HG02623 (cell line): ENCODE measurements at regions not wholly inside any gene's neighbourhood (a gene's known extent, or its start where the extent isn't known, plus 50 kb on each side); places are given as distances from the start of the nearest gene placed in this dataset.

Experiments used
- ATAC-seq: cut with Tn5 transposase; IDR thresholded peaks from one replicate; pipeline ENCODE4 v1.9.1; 2021; ENCODE audit warnings: moderate library complexity; ENCODE audit not compliant: unreplicated experiment

- ATAC-seq: no peak
Observed at GRCh38 chr5:133831491-133832224, 136.8 kb downstream of the C5orf15 start.

- no peak for ATAC-seq
Observed at GRCh38 chr5:133830911-133831310, 137.5 kb downstream of the C5orf15 start.

GRCh38 chr5:133830281-133830680 lies 138.1 kb downstream of the C5orf15 start:
- ATAC-seq: no peak

- no peak for ATAC-seq
Observed at GRCh38 chr5:133829786-133830185, 138.6 kb downstream of the C5orf15 start.

GRCh38 chr5:133828722-133829121 lies 139.7 kb downstream of the C5orf15 start:
- no peak for ATAC-seq

- ATAC-seq: no peak
Observed at GRCh38 chr5:133827830-133828229, 140.6 kb downstream of the C5orf15 start.

GRCh38 chr5:133827011-133827410 lies 141.4 kb downstream of the C5orf15 start:
- no peak for ATAC-seq

- no peak for ATAC-seq
Observed at GRCh38 chr5:133825631-133826289, 142.7 kb downstream of the C5orf15 start.

- peak; percentile 62 for ATAC-seq
Observed at GRCh38 chr5:133824661-133825254, 143.7 kb downstream of the C5orf15 start.

GRCh38 chr5:133821889-133822288 lies 146.5 kb downstream of the C5orf15 start:
- ATAC-seq: no peak

- no peak for ATAC-seq
Observed at GRCh38 chr5:133821311-133821741, 147.1 kb downstream of the C5orf15 start.

GRCh38 chr5:133820507-133820906 lies 147.9 kb downstream of the C5orf15 start:
- ATAC-seq: no peak

GRCh38 chr5:133819977-133820471 lies 148.4 kb downstream of the C5orf15 start:
- ATAC-seq: no peak

GRCh38 chr5:133818869-133819600 lies 149.4 kb downstream of the C5orf15 start:
- ATAC-seq: no peak

GRCh38 chr5:133818031-133818431 lies 150.4 kb downstream of the C5orf15 start:
- no peak for ATAC-seq

- ATAC-seq: no peak
Observed at GRCh38 chr5:133817456-133817855, 151.0 kb downstream of the C5orf15 start.

- ATAC-seq: no peak
Observed at GRCh38 chr5:133816791-133817190, 151.6 kb downstream of the C5orf15 start.

- ATAC-seq: no peak
Observed at GRCh38 chr5:133814152-133814551, 154.3 kb downstream of the C5orf15 start.

- ATAC-seq: no peak
Observed at GRCh38 chr5:133811168-133811567, 157.3 kb downstream of the C5orf15 start.

- no peak for ATAC-seq
Observed at GRCh38 chr5:133809801-133810200, 158.6 kb downstream of the C5orf15 start.

- ATAC-seq: no peak
Observed at GRCh38 chr5:133807348-133807747, 161.1 kb downstream of the C5orf15 start.
